Muscle of back (tissue), 3 donors: ENCODE measurements at regions not wholly inside any gene's neighbourhood (a gene's known extent, or its start where the extent isn't known, plus 50 kb on each side); places are given as distances from the start of the nearest gene placed in this dataset.
"Not testable (repeated sequence)": the region's sequence is repeated elsewhere in the genome, so short reads cannot be mapped to it uniquely, and the experiment has no call there.

Source experiments
- DNase-seq, 3 donors: peaks; one replicate each; pipeline versions ENCODE4 v3.0.0 to v3.0.0-alpha.2; 2013

DNA sequence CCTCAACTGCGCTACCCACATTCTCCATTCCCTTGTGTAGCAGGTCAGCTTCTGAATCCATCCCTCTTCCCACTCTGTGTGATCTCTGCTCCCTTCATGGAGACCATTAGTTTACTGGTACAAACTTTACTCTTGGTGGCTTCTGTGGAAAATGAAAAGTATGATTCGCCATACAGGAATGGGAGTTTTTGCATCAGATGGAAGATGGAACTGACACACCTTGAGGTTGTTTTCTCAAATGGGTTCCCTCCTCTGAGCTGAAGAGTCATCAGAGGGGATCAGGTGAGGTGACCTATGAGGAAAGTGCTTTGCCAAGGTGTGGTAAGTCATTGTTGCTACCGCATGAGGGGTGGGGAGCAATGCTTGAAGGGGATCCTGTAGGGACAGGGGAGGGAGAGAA is 266.8 kb downstream of the INHBA start:
- DNase-seq: no peak

DNA sequence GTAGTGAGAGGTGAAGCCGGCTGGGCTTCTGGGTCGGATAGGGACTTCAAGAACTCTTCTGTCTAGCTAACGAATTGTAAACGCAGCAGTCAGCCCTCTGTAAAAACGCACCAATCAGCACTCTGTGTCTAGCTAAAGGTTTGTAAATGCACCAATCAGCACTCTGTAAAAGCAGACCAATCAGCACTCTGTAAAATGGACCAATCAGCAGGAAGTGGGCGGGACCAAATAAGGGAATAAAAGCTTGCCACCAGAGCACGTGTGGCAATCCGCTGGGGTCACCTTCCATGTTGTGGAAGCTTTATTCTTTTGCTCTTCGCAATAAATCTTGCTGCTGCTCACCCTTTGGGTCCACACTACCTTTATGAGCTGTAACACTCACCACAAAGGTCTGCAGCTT is 267.9 kb downstream of the INHBA start:
- not testable (repeated sequence) for DNase-seq

GRCh38 chr7:41431671-41432070 is 271.2 kb downstream of the INHBA start:
- DNase-seq: no peak

GRCh38 chr7:41428381-41428780 is 274.5 kb downstream of the INHBA start:
- DNase-seq: peak in 1 of 3 donors; percentile 51

DNA sequence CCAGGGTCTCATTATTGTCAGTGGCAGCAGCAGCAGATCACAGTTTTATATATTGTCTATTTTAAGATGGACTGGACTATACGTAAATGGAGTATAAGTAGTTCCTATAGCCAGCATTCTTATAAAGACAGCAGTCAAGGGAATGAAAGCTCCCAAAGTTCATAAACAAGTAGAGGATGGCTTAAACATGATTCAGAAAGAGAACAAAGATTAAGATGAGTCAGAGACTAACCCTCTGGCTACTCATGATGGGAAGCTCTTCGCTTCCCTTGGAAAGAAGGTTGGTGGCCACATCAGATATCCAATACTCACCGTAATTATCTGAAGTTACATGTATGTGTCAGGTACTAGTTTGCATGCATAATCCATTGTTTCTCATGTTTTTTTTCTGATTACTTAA is 277.0 kb downstream of the INHBA start:
- DNase-seq: peak in 1 of 3 donors; percentile 43

DNA sequence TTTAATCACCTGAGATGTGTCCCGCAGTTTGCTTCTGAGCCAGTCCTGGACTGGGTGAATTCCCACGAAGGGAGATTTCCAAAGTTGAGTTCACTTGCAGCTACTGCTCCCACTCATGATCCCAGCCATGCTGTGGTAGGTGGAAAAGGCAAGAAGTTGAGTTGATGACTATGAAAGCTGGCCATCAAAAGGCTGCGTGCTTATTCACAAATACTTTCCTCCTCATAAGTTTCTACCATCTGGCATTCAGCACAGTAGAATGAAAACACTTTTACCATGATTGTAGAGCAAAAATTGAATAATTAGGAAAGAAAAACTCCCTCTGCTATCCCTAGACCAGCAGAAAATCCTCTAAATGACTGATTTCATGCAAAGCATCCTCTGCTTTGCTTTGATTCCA is 281.8 kb downstream of the INHBA start:
- DNase-seq: no peak

DNA sequence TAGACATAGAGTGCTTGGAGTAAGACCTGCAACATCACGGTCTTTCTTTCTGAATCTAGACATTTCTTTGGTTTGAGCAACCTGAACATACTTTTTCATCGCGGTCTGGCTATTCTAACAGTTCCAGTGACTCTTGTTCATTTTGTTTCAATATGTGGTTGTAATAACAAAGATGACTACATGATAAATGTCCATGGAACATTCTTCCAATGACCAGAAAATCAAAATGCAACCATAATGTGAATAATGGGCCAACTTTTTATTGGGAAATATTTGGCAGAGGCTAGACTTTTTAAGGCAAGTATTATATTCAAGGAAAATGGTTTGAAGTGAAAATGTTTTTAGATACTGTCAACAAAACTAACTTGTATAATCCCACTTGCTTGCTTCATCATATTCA is 282.5 kb downstream of the INHBA start:
- DNase-seq: peak in 2 of 3 donors; percentile 30 to 33

GRCh38 chr7:41418337-41418736 is 284.6 kb downstream of the INHBA start:
- DNase-seq: no peak

GRCh38 chr7:41416208-41416595 is 286.7 kb downstream of the INHBA start:
- DNase-seq: peak in 2 of 3 donors; percentile 35 to 54

DNA sequence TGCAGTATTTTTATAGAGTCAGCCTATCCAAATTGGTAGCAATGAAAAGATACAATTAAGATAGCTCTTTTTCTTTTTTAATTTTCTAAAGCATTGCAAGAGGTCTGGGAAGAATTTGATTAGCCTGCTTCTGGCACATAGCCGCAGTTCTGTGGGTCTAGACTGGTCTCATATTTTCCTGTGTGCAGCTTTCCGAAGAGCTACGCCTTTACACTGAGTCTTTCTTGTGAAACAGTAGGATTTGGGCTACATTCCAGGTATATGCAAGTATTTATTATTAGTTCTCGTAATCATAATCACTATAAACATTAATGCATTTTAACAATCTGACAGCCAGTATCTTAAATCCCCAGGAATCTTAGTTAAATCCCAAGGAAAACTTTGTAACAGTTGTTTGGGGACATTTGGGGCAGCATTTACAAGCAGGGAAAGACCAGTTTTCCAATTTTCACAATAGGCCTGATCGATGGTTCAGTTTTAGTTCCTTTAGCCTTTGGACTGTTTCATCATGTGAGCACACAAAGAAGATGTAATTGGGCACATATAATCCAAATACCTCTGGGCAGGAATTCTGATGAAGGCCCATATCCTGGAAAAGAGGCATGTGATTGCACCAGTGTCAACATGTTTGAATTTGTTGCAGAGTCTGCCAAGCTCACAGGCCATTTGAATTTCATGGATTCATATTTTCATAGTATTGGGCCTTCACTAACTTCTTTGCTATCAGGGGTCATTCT is 287.3 kb downstream of the INHBA start:
- peak in 1 of 3 donors; percentile 16 for DNase-seq

- no peak for DNase-seq
Observed at GRCh38 chr7:41415051-41415450, 287.8 kb downstream of the INHBA start.

GRCh38 chr7:41404375-41405074 is 298.4 kb downstream of the INHBA start:
- no peak for DNase-seq

DNA sequence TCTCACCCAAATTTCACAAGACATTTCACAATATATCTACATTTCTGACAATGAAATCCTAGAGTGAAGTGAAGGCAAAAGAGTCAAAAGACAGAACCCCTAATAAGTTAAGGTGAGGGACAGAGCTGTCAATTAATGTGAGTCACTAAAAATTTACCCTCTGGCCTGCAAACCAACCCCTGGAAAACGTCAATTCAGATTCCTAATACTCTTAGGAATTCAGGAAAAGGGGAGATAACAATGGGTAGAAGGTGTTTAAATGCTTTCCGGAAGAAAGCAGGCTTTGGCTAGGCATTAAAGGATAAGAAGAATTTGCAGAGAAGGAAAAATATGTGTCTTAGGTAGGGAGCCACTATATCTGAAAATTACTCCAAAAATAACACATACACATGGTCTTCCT is 299.6 kb downstream of the INHBA start:
- no peak for DNase-seq

DNA sequence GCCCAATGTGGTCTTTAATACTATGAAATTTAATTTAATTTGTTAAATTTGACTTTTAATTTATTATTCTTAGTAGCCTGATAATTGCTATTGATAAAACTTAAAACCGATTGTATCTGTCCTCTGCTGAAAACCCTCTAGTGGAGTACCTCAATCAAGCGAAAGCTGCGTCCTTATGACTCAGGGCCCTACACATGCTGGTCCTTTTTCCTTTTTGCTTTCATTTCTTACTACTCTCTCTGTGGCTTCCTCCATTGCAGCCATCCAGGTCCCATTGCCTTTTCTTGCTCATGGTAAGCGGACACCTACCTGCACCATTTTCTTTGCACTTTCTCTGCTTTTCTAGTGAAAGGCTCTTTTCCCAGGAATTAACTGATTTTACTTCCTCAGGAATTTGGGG is 301.1 kb downstream of the INHBA start:
- DNase-seq: no peak

DNA sequence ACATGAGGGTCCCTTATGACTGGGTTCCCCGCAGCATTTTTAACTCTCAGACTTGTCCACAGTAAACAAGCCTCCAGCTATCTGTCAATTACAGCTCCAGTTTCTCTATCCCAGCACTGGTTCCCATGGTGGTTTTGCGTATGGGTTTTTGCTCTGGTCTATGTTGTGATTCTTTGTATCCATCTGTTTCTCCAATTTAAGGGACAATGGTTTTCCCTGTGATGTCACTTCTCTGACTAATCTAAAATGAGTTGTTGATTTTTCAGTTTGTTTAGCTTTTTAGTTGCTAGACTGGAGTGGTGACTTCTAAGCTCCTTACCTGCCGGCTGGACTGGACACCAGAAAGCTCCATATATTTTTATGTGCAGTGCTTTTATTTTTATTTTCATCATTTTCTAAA is 303.7 kb downstream of the INHBA start:
- DNase-seq: no peak

DNA sequence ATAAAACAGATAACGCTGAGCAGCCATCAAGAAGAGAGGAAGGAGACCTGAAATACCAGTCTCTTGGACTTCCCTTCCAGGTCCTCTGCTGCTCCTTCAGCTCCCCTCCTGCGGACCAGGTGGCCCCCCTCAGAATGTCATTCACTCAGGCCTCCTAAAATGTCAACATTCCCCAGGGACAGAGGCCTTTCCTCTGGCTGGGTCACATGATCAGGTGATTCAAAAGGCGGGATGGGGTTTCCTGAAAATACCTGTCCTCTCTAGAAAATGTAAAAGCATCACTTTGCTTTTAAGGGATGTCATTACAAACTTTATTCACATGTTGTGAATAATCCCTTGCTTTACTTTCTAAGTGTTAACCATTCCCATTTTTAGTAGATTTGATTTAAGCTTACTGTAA is 311.1 kb downstream of the INHBA start:
- no peak for DNase-seq

- DNase-seq: not testable (repeated sequence)
Observed at GRCh38 chr7:41388933-41389332, 314.0 kb downstream of the INHBA start.

- DNase-seq: no peak
Observed at GRCh38 chr7:41385996-41386395, 316.9 kb downstream of the INHBA start.

GRCh38 chr7:41384418-41384817 is 318.5 kb downstream of the INHBA start:
- no peak for DNase-seq

DNA sequence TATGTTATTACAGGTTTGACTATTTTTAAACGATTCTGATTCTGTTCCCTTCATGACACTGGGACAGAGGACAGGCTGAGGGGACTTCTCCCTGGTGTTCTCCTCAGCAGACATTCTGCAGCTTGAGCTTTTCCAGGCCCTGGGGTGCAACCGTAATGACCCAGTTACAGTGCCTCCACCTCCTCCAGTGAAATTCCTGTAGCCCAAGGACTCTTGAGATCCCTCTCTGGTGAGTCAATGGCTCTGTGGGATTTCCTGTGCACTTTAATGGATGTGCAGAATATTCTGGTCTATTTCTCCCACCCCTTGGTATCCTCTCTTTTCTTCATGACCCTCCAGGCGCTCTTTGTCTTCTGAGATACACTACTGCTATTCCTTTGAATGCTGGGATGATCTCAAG is 319.3 kb downstream of the INHBA start:
- no peak for DNase-seq

DNA sequence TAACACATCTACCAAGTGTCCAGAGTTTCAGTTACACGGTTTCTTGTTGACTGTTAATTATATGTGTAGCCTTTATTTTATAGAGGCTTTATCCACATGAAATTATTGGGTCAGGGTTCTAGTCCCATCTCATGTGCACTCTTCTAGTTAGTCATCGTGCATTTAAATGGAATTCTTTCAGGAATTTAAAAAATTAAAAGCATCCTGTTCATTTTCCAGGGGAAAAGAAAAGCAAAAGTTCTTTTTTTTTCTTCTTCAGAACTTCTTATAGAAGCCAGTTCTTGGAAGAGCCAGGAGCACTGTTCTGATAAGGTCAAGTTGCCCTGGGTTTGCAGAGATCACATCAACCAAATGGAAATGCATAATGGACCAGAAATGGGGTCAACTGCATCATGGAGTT is 324.7 kb downstream of the INHBA start:
- no peak for DNase-seq

DNA sequence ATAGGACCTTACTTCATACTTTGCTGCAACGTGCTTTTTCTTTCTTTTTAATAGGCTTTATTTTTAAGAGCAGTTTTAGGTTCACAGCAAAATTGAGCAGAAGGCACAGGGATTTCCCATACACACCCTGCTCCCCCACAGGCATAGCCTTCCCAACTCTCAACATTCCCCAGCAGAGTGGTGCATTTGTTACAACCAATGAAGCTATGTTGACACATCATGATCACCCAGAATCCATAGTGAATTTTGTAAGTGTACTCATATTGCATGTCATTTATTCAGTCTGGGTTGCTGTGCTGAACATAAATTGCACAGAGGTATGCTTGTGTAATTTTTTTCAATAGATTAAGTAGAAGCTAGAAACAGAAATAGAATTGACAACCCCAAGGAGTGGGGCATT is 327.3 kb downstream of the INHBA start:
- DNase-seq: no peak

DNA sequence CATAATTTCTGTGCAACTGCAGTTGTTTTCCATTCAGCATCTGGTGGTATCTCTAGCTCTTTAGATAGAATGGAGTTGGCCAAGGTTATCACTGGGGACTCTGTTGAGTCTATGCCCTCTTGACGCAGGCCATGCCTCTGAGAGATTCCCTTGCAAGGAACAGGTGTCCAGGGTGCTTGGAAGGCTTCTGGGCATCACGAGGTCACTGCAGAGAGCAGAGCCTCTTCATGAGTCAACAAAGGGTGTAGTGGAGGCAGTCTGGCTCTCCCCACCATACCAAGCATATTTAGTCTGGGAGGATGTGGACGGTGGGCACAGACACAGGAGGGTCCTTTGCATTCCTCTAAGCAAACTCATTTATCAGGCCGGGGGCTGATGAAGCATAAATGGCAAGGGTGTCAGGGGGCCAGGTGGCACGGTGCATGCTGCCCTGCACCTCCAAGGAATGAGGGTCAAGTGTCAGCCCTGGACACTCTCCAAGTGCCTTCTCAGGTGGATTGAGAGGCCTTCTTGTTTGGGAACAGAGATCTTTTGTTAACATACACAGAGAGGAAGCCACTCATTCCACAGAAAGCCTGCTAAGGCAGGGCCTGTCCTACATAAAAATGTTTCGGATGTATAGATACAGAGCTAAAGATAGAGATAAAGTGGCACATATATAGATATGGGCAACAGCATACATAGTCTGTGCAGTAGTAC is 328.6 kb downstream of the INHBA start:
- DNase-seq: peak in 1 of 3 donors; percentile 6
